DMS53 treated with DMSO at 0.1 percent for 48 hours (cell line): ENCODE measurements at regions not wholly inside any gene's neighbourhood (a gene's known extent, or its start where the extent isn't known, plus 50 kb on each side); places are given as distances from the start of the nearest gene placed in this dataset.
A peak's percentile ranks its signal among the peaks of the same experiment; 100 is the strongest.
"Not testable (repeated sequence)": the region's sequence is repeated elsewhere in the genome, so short reads cannot be mapped to it uniquely, and the experiment has no call there.

Experiments used
- DNase-seq: peaks from one replicate; lab custom pipeline; 2025; ENCODE audit not compliant: unreplicated experiment; lab: John Stamatoyannopoulos, UW

DNA sequence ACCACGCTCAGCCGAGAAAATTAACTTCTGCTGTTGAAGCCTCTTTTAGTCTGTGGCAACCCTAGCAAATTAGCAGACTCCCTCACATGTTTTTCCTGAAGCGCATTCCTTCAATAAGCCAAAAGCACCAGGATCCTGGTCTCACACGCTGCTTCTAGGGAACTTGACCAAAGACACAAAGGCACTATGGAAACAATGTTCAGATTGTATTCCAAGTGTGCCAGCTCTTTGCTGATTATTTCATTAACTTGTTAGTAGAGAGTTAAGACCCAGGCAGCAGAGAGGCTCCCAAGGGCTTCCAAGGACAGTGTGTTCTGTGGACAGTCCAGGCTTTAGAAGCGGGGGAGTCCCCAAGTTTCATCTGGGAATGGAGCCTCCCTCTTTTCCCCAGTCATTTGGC is 94.4 kb upstream of the BASP1 start:
- DNase-seq = no peak

- not testable (repeated sequence) for DNase-seq
Measured at GRCh38 chr5:17123773-17124172, 93.7 kb upstream of the BASP1 start.

GRCh38 chr5:17127743-17128231 is 89.6 kb upstream of the BASP1 start:
- DNase-seq = no peak

GRCh38 chr5:17129093-17129849 is 88.2 kb upstream of the BASP1 start:
- DNase-seq = no peak

- not testable (repeated sequence) for DNase-seq
Measured at GRCh38 chr5:17130302-17130701, 87.1 kb upstream of the BASP1 start.

GRCh38 chr5:17132444-17133083 is 84.9 kb upstream of the BASP1 start:
- peak; percentile 6 for DNase-seq

- DNase-seq = no peak
Measured at GRCh38 chr5:17135050-17135449, 82.4 kb upstream of the BASP1 start.

- no peak for DNase-seq
Measured at GRCh38 chr5:17143335-17143734, 74.1 kb upstream of the BASP1 start.

GRCh38 chr5:17146280-17146841 is 71.1 kb upstream of the BASP1 start:
- DNase-seq = no peak

DNA sequence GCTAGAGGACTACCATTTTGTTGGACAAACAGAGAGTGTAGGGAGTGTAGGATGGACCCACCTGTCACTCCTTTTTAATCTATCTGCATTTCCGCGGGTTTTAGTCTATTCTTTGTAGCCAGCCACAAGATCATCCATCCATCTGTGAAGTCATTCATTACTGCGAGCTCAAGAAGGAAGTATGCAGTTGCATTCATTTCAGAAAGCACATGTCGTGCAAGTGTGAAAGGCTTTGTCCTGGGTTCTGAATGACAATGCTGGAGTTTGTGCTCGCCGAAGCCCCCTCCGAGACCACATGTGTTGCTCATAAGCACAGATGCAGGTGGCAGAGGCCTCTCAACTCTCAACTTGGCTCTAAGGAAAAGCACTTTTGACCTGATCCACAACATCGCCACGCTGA is 70.3 kb upstream of the BASP1 start:
- no peak for DNase-seq

DNA sequence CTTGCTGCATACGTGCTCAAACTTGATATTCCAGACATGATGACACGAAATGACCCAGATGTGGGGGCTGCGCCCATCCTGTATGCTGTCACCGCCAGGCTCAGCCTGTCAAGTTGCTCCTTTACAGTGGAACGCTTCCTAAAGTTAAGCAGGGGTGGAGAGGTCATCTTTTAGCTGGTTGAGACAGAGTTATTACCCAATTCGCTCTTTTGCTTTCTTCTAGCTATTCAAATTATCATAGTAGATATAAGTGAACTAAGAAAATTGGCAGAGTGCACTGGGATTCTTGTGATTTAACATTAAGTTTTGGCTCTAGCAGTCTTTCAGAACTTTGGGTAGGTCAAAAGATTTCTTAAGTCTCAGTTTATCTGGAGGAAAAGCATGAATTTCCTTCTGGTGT is 69.8 kb upstream of the BASP1 start:
- no peak for DNase-seq

GRCh38 chr5:17148481-17148880 is 69.0 kb upstream of the BASP1 start:
- no peak for DNase-seq

GRCh38 chr5:17149786-17150185 is 67.6 kb upstream of the BASP1 start:
- no peak for DNase-seq

GRCh38 chr5:17150531-17150930 is 66.9 kb upstream of the BASP1 start:
- no peak for DNase-seq

GRCh38 chr5:17151686-17152085 is 65.7 kb upstream of the BASP1 start:
- DNase-seq = no peak

DNA sequence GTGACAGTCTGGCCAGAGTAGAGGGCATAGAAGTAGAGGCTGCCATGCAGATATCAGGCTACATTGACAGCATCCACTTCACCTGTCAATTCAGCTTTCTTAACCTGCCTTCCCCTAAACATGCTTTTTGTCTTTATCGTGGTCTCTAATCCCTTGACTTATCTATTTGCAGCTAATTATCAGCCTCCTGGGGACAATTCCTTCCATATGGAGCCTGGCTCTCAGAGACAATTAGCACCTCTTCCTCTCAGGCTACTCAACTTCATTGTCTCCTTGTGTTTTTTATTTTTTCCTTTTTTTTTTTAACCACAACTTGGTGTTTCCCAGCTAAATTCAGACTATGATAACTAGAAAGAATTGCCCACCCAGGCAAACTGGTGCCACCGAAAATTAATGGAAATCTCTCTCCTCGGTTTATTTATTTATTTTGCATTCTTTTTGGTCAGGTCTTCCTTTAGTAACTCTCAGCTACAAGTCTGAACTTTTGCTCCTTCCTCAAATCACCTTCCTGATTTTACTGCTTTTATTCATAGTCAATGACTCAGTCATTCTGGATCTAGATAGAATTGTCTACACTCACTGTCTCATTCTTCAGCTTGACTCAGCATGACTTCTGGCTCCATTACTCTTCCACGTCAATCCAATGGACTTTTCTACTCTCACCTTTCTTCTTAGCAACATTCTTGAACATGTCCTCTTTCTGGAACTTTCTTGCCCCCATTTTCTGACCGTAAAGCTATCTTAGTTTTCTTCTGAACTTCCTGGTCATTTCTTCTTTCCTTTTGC is 63.0 kb upstream of the BASP1 start:
- DNase-seq = no peak

- no peak for DNase-seq
Measured at GRCh38 chr5:17156463-17156862, 61.0 kb upstream of the BASP1 start.

- no peak for DNase-seq
Measured at GRCh38 chr5:17157294-17157693, 60.1 kb upstream of the BASP1 start.

DNA sequence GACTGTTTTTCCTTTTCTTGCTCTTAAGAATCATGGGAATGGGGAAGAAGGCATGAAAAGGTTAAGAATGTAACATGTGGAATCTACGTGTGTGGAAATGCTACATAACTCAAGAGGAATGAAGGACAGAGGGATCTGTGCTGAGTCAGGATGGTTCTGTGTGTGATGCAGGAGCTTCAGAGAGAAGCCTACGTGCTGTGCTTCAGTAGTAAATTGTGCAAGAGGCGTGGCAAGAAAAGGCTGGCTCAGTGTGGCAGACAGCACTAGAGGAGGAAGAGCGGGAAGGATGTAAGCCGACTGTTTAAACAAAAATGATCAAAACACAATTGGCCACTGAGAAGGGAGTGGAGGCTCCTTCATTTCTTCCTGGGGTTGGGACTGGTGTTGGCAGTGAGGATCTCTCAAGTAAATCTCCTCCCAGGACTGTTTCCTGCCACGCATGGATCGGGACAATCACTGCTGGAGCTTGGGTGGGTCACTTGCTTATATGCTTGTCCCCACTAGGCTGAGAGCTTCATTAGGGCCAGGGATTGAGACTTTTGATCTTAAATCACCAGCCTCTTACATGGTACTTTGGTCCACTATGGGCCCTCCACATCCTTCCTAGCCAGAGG is 59.4 kb upstream of the BASP1 start:
- no peak for DNase-seq

GRCh38 chr5:17160756-17161040 is 56.7 kb upstream of the BASP1 start:
- DNase-seq = no peak

DNA sequence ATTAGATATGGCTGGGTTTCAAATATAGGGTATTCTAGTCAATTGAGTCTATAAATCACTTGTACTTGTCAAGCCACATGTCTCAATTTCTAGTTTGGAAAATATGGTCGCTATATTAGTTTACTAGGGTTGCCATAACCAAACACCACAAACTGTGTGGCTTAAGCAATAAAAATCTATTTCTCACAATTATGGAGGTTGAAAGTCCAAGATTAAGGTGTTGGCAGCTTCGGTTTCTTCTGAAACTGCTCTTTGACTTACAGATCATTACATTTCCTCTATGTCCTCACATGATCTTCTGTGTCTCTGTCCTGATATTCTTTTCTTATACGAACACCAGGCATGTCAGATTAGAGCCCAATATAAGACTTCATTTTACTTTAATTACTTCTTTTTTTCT is 55.8 kb upstream of the BASP1 start:
- no peak for DNase-seq
